Astrocyte of the cerebellum (primary cell): ENCODE measurements at regions not wholly inside any gene's neighbourhood (a gene's known extent, or its start where the extent isn't known, plus 50 kb on each side); places are given as distances from the start of the nearest gene placed in this dataset.

Source experiments
- DNase-seq: peaks from one replicate; pipeline ENCODE4 v3.0.0-alpha.2; 2011; ENCODE audit warnings: low read depth
- H3K4me3 ChIP-seq: 2 replicates; pipeline ENCODE4 v1.5.1; 2011; ENCODE audit warnings: mild to moderate bottlenecking, low read depth, low read length, moderate library complexity
- in situ Hi-C: cut with HindIII; loops from 2 replicates; pipeline ENCODE4 v1.10.0; 2017; ENCODE audit warnings: low sequenced_read_pairs
- TF ChIP-seq, protein P1 (sequence below): IDR thresholded peaks from 2 replicates; pipeline ENCODE4 v1.5.1; 2012; ENCODE audit warnings: low read length, low read depth, moderate library complexity, mild to moderate bottlenecking; ENCODE audit errors: missing control alignments

DNA sequence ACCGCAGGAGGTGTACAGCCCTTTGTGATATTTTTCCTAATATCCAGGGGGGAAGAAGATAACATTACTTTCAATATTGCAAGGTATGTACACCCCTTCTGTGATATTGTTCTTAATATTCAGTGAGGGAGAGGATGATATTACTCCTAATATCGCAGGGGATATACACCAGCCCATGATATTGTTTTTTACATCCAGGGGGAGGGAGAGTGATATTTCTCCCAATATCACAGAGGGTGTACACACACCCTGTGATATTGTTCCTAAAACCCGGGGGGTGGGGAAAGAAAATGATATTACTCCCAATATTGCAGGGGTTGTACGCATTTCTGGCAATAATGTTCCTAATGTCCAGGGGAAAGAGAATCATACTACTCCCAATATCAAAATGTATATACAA is 58.0 kb upstream of the SLC25A48 start:
- in situ Hi-C loops = no loop called here
- TF ChIP-seq, protein P1, sequence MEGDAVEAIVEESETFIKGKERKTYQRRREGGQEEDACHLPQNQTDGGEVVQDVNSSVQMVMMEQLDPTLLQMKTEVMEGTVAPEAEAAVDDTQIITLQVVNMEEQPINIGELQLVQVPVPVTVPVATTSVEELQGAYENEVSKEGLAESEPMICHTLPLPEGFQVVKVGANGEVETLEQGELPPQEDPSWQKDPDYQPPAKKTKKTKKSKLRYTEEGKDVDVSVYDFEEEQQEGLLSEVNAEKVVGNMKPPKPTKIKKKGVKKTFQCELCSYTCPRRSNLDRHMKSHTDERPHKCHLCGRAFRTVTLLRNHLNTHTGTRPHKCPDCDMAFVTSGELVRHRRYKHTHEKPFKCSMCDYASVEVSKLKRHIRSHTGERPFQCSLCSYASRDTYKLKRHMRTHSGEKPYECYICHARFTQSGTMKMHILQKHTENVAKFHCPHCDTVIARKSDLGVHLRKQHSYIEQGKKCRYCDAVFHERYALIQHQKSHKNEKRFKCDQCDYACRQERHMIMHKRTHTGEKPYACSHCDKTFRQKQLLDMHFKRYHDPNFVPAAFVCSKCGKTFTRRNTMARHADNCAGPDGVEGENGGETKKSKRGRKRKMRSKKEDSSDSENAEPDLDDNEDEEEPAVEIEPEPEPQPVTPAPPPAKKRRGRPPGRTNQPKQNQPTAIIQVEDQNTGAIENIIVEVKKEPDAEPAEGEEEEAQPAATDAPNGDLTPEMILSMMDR = no peak
- DNase-seq = no peak
- H3K4me3 ChIP-seq = no peak overlapping the region

DNA sequence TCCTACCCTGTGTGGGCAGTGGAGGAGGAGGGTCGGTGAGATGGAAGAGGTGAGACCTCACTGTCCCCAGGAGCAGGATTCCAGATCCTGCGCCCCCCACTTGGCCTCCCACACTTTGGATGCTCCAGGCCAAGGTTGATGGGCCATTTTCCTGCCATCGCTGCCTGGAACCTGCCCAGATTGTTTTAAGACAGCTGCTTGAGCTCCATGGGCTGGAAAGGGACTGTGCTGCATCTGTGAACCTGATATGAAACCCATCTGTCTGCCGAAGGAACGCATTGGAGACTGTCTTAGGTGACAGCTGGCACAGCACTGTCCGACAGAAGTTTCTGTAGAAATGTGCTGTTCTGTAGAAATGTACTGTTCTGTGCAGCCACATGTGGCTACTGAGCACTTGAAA is 72.7 kb upstream of the SLC25A48 start:
- in situ Hi-C loops = no loop called here
- no peak for DNase-seq
- TF ChIP-seq, protein P1 = no peak
- no peak overlapping the region for H3K4me3 ChIP-seq

DNA sequence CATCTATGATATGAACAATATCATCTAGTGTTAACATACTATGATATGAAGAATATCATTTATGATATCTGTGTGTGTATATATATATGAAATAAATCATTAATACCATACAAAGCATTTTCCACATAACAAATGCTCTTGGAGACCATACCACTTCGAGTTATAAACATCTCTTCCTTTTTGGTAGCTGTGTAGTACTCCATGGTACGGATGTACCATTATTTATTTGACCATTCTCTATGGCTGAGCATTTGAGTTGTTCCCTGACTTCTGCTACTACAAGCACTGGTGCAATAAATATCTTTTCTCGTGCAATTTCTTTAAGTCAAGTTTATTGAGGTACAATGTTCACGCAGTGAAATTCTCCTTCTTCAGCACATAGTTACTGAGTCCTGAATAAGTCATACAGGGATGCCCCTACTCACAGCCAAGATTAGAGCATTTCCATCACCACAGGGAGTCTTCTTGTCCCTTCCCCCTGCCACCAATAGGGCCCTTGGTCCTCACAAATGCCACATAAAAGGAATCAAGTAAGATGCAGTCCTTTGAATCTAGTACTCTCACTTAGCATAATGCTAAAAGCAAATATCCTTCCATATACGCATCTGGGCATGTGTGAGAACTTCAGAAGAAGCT is 75.2 kb upstream of the SLC25A48 start:
- DNase-seq = no peak
- H3K4me3 ChIP-seq = no peak overlapping the region
- in situ Hi-C loops = no loop called here
- TF ChIP-seq, protein P1 = no peak

DNA sequence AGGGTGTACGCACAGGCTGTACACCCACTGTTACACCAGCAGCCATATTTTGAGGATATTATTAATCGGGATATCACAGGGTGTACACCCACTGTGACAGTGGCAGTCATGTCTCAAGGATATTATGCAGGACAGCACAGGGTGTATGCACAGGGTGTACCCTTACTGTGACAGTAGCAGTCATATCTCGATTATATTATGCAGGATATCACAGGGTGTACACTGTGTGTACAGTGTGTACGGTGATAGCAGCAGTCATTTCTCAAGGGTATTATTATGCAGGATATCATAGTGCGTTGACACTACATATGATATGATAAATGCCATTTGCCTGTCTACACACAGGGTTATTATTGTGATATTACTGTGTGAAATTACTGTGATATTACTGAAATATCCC is 80.5 kb upstream of the SLC25A48 start:
- DNase-seq = no peak
- in situ Hi-C loops = no loop called here
- TF ChIP-seq, protein P1 = no peak

DNA sequence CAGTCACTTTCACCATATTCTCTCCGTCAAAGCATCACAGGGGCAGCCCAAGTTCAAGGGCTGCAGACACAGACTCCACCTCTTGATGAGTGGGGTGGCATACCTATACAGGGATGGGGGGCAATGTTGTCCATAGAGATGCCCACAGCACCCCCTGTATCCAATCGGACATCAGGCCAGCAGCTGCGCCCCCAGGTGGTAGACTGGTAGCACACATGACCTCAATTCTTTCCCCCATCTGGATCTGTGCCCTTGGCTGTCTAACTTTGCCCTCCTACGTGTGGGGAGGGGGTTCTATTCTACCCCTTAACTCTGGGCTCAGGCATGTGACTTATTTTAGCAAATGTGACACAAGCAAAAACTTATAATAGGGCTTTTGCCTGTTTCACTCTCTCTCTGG is 84.0 kb upstream of the SLC25A48 start:
- TF ChIP-seq, protein P1 = peak; percentile 8

More for the DNA sequence above, 80.5 kb upstream of the SLC25A48 start:
- no peak overlapping the region for H3K4me3 ChIP-seq

DNA sequence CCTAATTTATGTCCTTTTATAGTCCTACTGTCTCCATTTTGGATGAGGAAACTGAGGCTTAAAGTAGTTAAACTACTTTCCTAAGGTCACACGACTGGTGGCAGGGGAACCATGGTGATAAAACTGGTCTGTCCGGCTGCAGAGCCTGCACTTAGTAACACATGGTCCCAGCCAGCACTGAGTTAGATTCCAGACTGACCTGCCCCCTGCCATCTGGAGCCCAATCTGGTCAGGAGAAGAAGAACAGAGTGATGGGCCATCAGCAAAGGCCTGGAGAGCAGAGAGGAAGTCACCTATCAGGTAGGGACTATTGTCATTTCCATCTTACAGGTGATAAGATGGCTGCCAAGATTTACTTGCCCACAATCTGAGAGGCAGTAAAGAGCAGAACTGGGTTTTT is 86.6 kb upstream of the SLC25A48 start:
- in situ Hi-C loops = loop anchor here (10.0 to 25.0 kb wide), 2 partner anchors 87 to 286 kb away; partner anchors contain the start of genes SLC25A48 and TIFAB
- TF ChIP-seq, protein P1 = no peak
- no peak overlapping the region for H3K4me3 ChIP-seq
- no peak for DNase-seq

More for the DNA sequence above, 84.0 kb upstream of the SLC25A48 start:
- in situ Hi-C loops = no loop called here
- H3K4me3 ChIP-seq = no peak overlapping the region
- DNase-seq = no peak
